ENCODE measurements at regions not wholly inside any gene's neighbourhood (a gene's known extent, or its start where the extent isn't known, plus 50 kb on each side); places are given as distances from the start of the nearest gene placed in this dataset.

DNA sequence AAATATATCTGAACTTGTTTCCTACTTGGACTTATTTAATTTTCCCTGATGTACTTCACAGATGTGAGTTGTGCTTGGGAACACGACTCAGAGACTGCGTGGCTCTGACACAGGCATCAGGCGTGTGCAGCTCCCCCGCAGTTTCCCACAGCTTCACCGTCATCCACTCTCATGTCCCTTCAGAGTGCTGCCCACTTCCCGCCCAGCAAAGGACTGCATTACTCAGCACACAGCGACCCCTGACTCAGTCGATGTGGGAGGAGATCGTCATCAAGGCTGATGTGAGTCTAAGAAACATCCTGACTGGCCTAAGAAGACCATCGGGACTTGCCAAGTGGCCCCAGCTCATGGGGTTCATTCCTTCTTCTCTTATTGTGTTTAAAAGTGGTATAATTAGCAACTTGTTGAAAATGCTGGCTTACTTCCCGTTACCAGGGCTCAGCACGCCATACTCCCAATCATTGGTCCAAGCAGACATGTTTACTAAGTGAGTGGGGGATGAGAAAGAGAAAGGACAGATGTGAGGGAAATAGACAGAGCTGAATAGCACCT is 539.4 kb upstream of the JARID2 start:
- no peak for TF ChIP-seq JUND (IDR thresholded peaks at IDR 0.05; ENCODE audit: low read depth)
- in situ Hi-C loops (cut with HindIII; ENCODE audit: low pct_unique_long_range_greater_than_20kb, low sequenced_read_pairs): no loop called here
- no peak for DNase-seq (ENCODE audit: low read depth in 1 of 2, low spot score in 1 of 2)

- in situ Hi-C loops (cut with HindIII; ENCODE audit: low pct_unique_long_range_greater_than_20kb, low sequenced_read_pairs): no loop called here
- DNase-seq (ENCODE audit: low read depth in 1 of 2, low spot score in 1 of 2): no peak
- TF ChIP-seq JUND (IDR thresholded peaks at IDR 0.05; ENCODE audit: low read depth): no peak
Observed at GRCh38 chr6:14707276-14707675, 538.6 kb upstream of the JARID2 start.

DNA sequence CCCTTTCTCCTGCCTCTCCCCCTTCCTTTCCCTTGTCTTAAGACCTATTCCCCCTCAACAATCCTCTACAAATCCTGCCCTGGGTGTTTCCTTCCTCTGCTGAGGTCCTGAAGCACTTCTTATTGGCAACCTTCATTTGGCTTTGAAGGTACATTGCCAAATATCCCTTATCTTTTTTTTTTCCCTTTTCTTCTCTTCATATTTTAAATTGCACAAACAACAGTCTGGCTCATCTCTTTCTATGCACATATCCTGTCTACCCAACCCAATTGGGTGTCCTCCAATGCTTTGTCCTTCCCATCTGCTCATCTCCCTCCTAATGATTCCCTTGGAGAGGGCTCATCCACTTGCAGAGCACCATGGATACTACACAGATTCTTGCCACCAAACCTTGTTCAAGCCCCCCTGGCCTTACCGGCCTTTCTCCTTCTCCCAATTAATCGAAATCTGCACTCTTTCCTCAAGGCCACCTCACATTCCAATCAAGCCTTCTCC is 537.9 kb upstream of the JARID2 start:
- DNase-seq (ENCODE audit: low read depth in 1 of 2, low spot score in 1 of 2): no peak
- in situ Hi-C loops (cut with HindIII; ENCODE audit: low pct_unique_long_range_greater_than_20kb, low sequenced_read_pairs): no loop called here

GRCh38 chr6:14709066-14709670 is 536.7 kb upstream of the JARID2 start:
- TF ChIP-seq JUND (IDR thresholded peaks at IDR 0.05; ENCODE audit: low read depth): no peak
- in situ Hi-C loops (cut with HindIII; ENCODE audit: low pct_unique_long_range_greater_than_20kb, low sequenced_read_pairs): no loop called here
- no peak for DNase-seq (ENCODE audit: low read depth in 1 of 2, low spot score in 1 of 2)

More for the DNA sequence above, 537.9 kb upstream of the JARID2 start:
- no peak for TF ChIP-seq JUND (IDR thresholded peaks at IDR 0.05; ENCODE audit: low read depth)

- no peak for TF ChIP-seq JUND (IDR thresholded peaks at IDR 0.05; ENCODE audit: low read depth)
- in situ Hi-C loops (cut with HindIII; ENCODE audit: low pct_unique_long_range_greater_than_20kb, low sequenced_read_pairs): no loop called here
- no peak for DNase-seq (ENCODE audit: low read depth in 1 of 2, low spot score in 1 of 2)
Observed at GRCh38 chr6:14709900-14710299, 536.0 kb upstream of the JARID2 start.

DNA sequence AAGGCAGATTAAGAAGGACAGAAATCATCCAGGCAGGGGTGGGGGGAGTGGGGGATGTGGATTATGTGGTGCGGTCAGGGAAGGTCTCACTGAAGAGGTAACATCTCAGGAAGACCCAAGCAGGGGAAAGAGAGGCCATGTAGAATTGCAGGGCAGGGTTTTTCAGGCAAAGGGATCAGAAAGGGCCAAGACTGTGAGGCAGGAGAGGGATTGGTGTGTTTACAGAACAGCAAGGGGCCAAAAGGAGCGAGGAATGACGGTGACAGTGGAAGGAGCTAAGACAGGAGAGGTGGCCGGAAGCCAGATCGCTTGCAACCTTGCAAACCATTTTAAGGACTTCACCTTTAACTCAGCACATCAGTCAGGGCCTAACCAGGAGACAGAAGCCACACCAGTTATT is 535.4 kb upstream of the JARID2 start:
- no peak for TF ChIP-seq JUND (IDR thresholded peaks at IDR 0.05; ENCODE audit: low read depth)
- DNase-seq (ENCODE audit: low read depth in 1 of 2, low spot score in 1 of 2): no peak
- in situ Hi-C loops (cut with HindIII; ENCODE audit: low pct_unique_long_range_greater_than_20kb, low sequenced_read_pairs): no loop called here

- DNase-seq (ENCODE audit: low read depth in 1 of 2, low spot score in 1 of 2): peak in 1 of 2 experiments; percentile 48
- TF ChIP-seq JUND (IDR thresholded peaks at IDR 0.05; ENCODE audit: low read depth): no peak
- in situ Hi-C loops (cut with HindIII; ENCODE audit: low pct_unique_long_range_greater_than_20kb, low sequenced_read_pairs): no loop called here
Observed at GRCh38 chr6:14711056-14711703, 534.7 kb upstream of the JARID2 start.

DNA sequence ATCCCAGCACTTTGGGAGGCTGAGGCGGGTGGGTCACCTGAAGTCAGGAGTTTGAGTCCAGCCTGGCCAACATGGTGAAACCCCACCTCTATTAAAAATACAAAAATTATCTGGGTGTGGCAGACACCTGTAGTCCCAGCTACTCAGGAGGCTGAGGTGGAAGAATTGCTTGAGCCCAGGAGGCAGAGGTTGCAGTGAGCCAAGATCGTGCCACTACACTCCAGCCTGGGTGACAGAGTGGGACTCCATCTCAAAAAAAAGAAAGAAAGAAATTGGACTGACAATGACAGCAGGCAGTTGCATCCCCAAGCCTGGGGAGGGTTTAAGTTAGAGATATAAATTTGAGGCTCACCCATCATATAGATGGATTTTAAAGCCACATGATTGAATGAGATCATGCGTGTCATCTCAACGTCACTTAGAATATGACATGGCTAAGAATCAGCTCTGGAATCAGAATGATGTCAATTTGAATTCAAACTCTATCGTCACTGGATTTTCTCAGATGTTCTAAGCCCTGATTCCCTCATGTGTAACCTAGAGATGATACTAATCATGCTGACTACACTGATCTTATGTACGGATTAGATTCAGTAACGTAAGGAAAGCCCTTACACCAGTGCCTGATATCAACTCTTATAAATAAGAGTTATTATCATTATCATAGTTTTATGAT is 534.0 kb upstream of the JARID2 start:
- no peak for DNase-seq (ENCODE audit: low read depth in 1 of 2, low spot score in 1 of 2)
- no peak for TF ChIP-seq JUND (IDR thresholded peaks at IDR 0.05; ENCODE audit: low read depth)
- in situ Hi-C loops (cut with HindIII; ENCODE audit: low pct_unique_long_range_greater_than_20kb, low sequenced_read_pairs): no loop called here

DNA sequence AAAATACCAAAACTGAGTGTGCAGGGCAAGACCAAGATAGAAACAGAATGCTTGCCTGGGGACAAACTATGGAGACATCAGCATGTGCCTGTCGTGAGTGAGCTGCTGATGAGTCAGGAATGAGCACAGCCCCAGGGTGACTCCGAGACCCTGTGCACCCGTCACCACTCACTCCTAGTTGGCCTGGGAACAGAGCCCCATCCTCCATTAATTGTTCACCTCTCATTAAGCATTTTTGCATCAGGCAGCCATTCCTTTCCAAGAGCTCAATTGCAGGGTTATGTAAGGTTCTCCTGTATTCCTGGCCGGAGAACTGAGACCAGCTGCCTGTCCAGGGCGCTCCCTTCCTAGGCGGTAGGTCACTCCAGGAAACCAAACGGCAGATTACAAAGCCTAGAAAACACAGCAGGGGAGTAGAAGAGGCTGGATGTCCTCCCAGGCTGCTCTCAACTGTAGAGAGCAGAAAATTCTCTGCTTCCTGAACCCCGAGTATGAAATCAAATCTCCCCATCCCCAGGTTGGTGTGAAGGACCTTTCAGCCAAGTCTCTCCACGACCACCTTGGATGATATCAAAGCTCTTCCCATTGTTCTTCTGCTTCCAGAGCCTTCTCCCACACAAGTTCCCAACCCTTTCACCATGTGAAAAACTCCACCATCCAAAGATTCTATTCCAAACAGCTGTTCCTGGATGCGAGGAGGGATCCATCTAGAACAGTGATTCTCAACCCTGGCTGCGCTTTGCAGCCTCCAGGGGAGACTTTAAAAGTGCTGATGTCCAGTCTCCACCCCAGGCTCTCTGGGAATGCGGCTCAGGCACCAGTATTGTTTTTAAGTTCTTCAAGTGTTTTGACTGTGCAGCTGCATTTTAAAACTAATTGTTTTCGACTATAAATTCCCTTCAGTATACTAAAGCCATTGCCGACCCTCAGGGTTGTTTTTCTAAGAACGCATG is 532.6 kb upstream of the JARID2 start:
- in situ Hi-C loops (cut with HindIII; ENCODE audit: low pct_unique_long_range_greater_than_20kb, low sequenced_read_pairs): no loop called here
- no peak for DNase-seq (ENCODE audit: low read depth in 1 of 2, low spot score in 1 of 2)

GRCh38 chr6:14713966-14714631 is 531.8 kb upstream of the JARID2 start:
- in situ Hi-C loops (cut with HindIII; ENCODE audit: low pct_unique_long_range_greater_than_20kb, low sequenced_read_pairs): no loop called here
- no peak for DNase-seq (ENCODE audit: low read depth in 1 of 2, low spot score in 1 of 2)
- no peak for TF ChIP-seq JUND (IDR thresholded peaks at IDR 0.05; ENCODE audit: low read depth)

More for the DNA sequence above, 532.6 kb upstream of the JARID2 start:
- TF ChIP-seq JUND (IDR thresholded peaks at IDR 0.05; ENCODE audit: low read depth): no peak

DNA sequence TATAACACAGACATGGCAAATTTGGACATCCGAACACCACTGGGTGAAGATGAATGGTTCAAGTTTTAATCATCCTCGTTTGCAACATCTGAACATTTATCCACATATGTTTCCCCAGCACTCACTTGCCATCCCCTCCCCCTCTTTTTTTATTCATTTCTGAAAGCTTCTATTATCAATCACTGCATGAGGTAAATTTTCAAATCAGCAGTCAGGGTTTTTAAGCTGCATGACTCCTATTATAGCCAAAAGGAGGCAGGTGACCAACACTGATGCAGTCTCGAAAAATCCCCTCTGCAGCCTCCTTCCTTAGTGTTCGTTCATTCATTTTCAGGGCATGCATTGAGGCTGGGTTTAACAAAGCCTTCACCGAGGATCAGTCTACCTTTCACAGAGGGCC is 530.8 kb upstream of the JARID2 start:
- no peak for TF ChIP-seq JUND (IDR thresholded peaks at IDR 0.05; ENCODE audit: low read depth)
- no peak for DNase-seq (ENCODE audit: low read depth in 1 of 2, low spot score in 1 of 2)
- in situ Hi-C loops (cut with HindIII; ENCODE audit: low pct_unique_long_range_greater_than_20kb, low sequenced_read_pairs): no loop called here
